Prostate gland (tissue), 2 donors: ENCODE measurements at regions not wholly inside any gene's neighbourhood (a gene's known extent, or its start where the extent isn't known, plus 50 kb on each side); places are given as distances from the start of the nearest gene placed in this dataset.

Experiments used
- POLR2AphosphoS5 ChIP-seq: sonication (generic); formaldehyde crosslinking; IDR thresholded peaks from one replicate; pipeline ENCODE4 v1.6.1; 2017; ENCODE audit warnings: antibody characterized with exemption
- TF ChIP-seq, protein P1 (sequence below), 4 experiments: fragments of 200-600 bp in 2 of 4; fragments of 450-650 bp in 2 of 4; sonication (generic) in 2 of 4; IDR thresholded peaks; 1 replicate in 3 of 4; 2 replicates in 1 of 4; pipeline ENCODE4 v1.5.1; 2016 to 2019; ENCODE audit warnings: antibody characterized with exemption in 4 of 4, mild to moderate bottlenecking in 2 of 4, moderate library complexity in 2 of 4

GRCh38 chr2:8438996-8439395 is 242.9 kb upstream of the ID2 start:
- TF ChIP-seq, protein P1, sequence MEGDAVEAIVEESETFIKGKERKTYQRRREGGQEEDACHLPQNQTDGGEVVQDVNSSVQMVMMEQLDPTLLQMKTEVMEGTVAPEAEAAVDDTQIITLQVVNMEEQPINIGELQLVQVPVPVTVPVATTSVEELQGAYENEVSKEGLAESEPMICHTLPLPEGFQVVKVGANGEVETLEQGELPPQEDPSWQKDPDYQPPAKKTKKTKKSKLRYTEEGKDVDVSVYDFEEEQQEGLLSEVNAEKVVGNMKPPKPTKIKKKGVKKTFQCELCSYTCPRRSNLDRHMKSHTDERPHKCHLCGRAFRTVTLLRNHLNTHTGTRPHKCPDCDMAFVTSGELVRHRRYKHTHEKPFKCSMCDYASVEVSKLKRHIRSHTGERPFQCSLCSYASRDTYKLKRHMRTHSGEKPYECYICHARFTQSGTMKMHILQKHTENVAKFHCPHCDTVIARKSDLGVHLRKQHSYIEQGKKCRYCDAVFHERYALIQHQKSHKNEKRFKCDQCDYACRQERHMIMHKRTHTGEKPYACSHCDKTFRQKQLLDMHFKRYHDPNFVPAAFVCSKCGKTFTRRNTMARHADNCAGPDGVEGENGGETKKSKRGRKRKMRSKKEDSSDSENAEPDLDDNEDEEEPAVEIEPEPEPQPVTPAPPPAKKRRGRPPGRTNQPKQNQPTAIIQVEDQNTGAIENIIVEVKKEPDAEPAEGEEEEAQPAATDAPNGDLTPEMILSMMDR (IDR thresholded peaks at IDR 0.05), result no peak
- no peak for TF ChIP-seq POLR2AphosphoS5
